Adrenal gland (tissue), 9 donors: ENCODE measurements at regions not wholly inside any gene's neighbourhood (a gene's known extent, or its start where the extent isn't known, plus 50 kb on each side); places are given as distances from the start of the nearest gene placed in this dataset.

Experiments used
- DNase-seq, 7 donors: peaks; one replicate each; pipeline ENCODE4 v3.0.0-alpha.2; 2019 to 2020
- H3K27ac ChIP-seq, 5 donors: fragments of 200-600 bp; sonication (generic) in 4 of 5; 1 replicate in 3 of 5; 2 replicates in 2 of 5; pipeline versions ENCODE4 v1.5.1 to v1.8.0; 2016 to 2020; ENCODE audit warnings: mild to moderate bottlenecking in 1 of 5
- H3K27me3 ChIP-seq: fragments of 200-600 bp; 2 replicates; pipeline ENCODE4 v1.8.0; 2021
- H3K36me3 ChIP-seq, 2 donors: fragments of 200-600 bp; replicated peaks in 1 of 2; 1 replicate in 1 of 2; 2 replicates in 1 of 2; pipeline versions ENCODE4 v1.5.1 to v1.8.0; 2018 to 2022
- H3K4me1 ChIP-seq, 2 donors: fragments of 200-600 bp; replicated peaks in 1 of 2; 1 replicate in 1 of 2; 2 replicates in 1 of 2; pipeline versions ENCODE4 v1.5.1 to v1.8.0; 2018 to 2021
- H3K4me3 ChIP-seq, 4 donors: fragments of 200-600 bp; sonication (generic) in 3 of 4; one replicate each; pipeline ENCODE4 v1.5.1; 2016 to 2018
- H3K9me3 ChIP-seq, 3 donors: fragments of 200-600 bp; sonication (generic) in 1 of 3; replicated peaks in 1 of 3; 1 replicate in 2 of 3; 2 replicates in 1 of 3; pipeline versions ENCODE4 v1.5.1 to v1.8.0; 2016 to 2021
- CTCF ChIP-seq, 6 experiments: fragments of 450-650 bp in 4 of 6; fragments of 200-600 bp in 2 of 6; sonication (generic) in 1 of 6; IDR thresholded peaks; 1 replicate in 5 of 6; 2 replicates in 1 of 6; pipeline versions ENCODE4 v1.5.1 to v1.8.0; 2016 to 2021; ENCODE audit warnings: antibody characterized with exemption in 6 of 6, mild to moderate bottlenecking in 2 of 6, moderate library complexity in 1 of 6
- POLR2A ChIP-seq, 2 donors: fragments of 450-650 bp; IDR thresholded peaks; one replicate each; pipeline ENCODE4 v1.6.1; 2017; ENCODE audit warnings: antibody characterized with exemption in 2 of 2, mild to moderate bottlenecking in 2 of 2, moderate library complexity in 1 of 2
- WGBS, 4 donors: extraction: QIAGEN DNeasy Blood & Tissue Kit in 2 of 4; methylation state at CpG; one replicate each; pipeline versions ENCODE4 v1.1.5 to v1.1.7; 2013 to 2017; 5-methylcytosine and 5-hydroxymethylcytosine counted together
- intact Hi-C, 2 donors: fragments of 100-400 bp; cut with DNase I; formaldehyde crosslinking; loops; one replicate each; pipeline versions ENCODE4 v1.14.1 to v1.15.0; 2022 to 2023
- donor health status: healthy with polysubstance abuse.
- donor health status: Bipolar disorder and iron deficiency.
- donor health status: DM: yes; HTN: yes; CAD: no.
- donor health status: DM: no; HTN: no; CAD: no.
- donor health status: DM: no; HTN: no; CAD: no.

- Histone ChIP-seq H3K4me1 (no peaks in the 10 kb centered on the region), H3K4me3 (no peak overlapping the region), H3K36me3 (no peaks in the 10 kb centered on the region), H3K27ac (no peak overlapping the region), H3K27me3 (no peaks in the 10 kb centered on the region), H3K9me3 (no peaks in the 10 kb centered on the region)
- intact Hi-C loops = no loop called here
- WGBS, 4 donors = 84 to 85% (median 85%) methylated on average over 6 of the region's 6 CpGs
- TF ChIP-seq POLR2A (IDR thresholded peaks at IDR 0.05) (no peak), CTCF (IDR thresholded peaks at IDR 0.05) (no peak)
- no peak for DNase-seq
Observed at GRCh38 chr3:35528728-35529127, 110.6 kb upstream of the ARPP21 start.

GRCh38 chr3:35529337-35529736 is 110.0 kb upstream of the ARPP21 start:
- Histone ChIP-seq H3K4me1 (no peaks in the 10 kb centered on the region), H3K4me3 (no peak overlapping the region), H3K36me3 (no peaks in the 10 kb centered on the region), H3K27me3 (no peaks in the 10 kb centered on the region), H3K27ac (no peak overlapping the region), H3K9me3 (no peaks in the 10 kb centered on the region)
- 76 to 84% (median 82%) methylated on average over 6 of the region's 6 CpGs for WGBS, 4 donors
- no peak for TF ChIP-seq CTCF (IDR thresholded peaks at IDR 0.05)
- intact Hi-C loops = no loop called here
- DNase-seq = no peak

GRCh38 chr3:35537265-35537664 is 102.1 kb upstream of the ARPP21 start:
- Histone ChIP-seq H3K27me3 (no peaks in the 10 kb centered on the region), H3K4me3 (no peak overlapping the region), H3K36me3 (no peaks in the 10 kb centered on the region), H3K27ac (no peak overlapping the region), H3K9me3 (no peaks in the 10 kb centered on the region), H3K4me1 (no peaks in the 10 kb centered on the region)
- intact Hi-C loops = no loop called here
- DNase-seq = no peak
- 53 to 67% (median 62%) methylated on average over 1 of the region's 1 CpG for WGBS, 4 donors
- TF ChIP-seq CTCF (IDR thresholded peaks at IDR 0.05) = no peak
- no peak for TF ChIP-seq POLR2A (IDR thresholded peaks at IDR 0.05)

GRCh38 chr3:35544976-35545375 is 94.3 kb upstream of the ARPP21 start:
- H3K4me1 ChIP-seq = no peaks in the 10 kb centered on the region
- H3K9me3 ChIP-seq = no peaks in the 10 kb centered on the region
- no peak for DNase-seq
- TF ChIP-seq CTCF (IDR thresholded peaks at IDR 0.05) = no peak
- TF ChIP-seq POLR2A (IDR thresholded peaks at IDR 0.05) = no peak
- intact Hi-C loops = no loop called here
- no peaks in the 10 kb centered on the region for H3K36me3 ChIP-seq
- no peaks in the 10 kb centered on the region for H3K27me3 ChIP-seq
- no peak overlapping the region for H3K4me3 ChIP-seq
- no peak overlapping the region for H3K27ac ChIP-seq
- 41 to 67% (median 50%) methylated on average over 1 of the region's 1 CpG for WGBS, 4 donors
